K562 (cell line): ENCODE measurements at regions not wholly inside any gene's neighbourhood (a gene's known extent, or its start where the extent isn't known, plus 50 kb on each side); places are given as distances from the start of the nearest gene placed in this dataset.

Source experiments
- EP300 ChIP-seq: IDR thresholded peaks from 2 replicates; pipeline ENCODE4 v1.6.1; 2012; ENCODE audit warnings: low read length, improper control_type of control experiment
- NR2C1 ChIP-seq, 2 experiments: fragments of 450-650 bp; IDR thresholded peaks; 2 replicates each; pipeline ENCODE4 v1.6.1; 2017; ENCODE audit warnings: mild to moderate bottlenecking in 2 of 2, antibody characterized with exemption in 1 of 2, inconsistent platforms in 1 of 2, missing compliant biosample characterization in 1 of 2, missing genetic modification characterization in 1 of 2
- PHB2 ChIP-seq: fragments of 450-650 bp; IDR thresholded peaks from 2 replicates; pipeline ENCODE4 v1.6.1; 2017; ENCODE audit warnings: low read depth
- POLR2A ChIP-seq: fragments of 450-650 bp; conservative IDR thresholded peaks from 2 replicates; pipeline ENCODE4 v1.6.1; 2016
- POLR3A ChIP-seq: IDR thresholded peaks from 2 replicates; pipeline ENCODE4 v1.6.1; 2011; ENCODE audit warnings: borderline replicate concordance, mild to moderate bottlenecking, moderate library complexity; ENCODE audit not compliant: insufficient read length, insufficient read depth; ENCODE audit errors: extremely low read depth
- RAD21 ChIP-seq, 2 experiments: fragments of 250-450 bp in 1 of 2; fragments of 450-650 bp in 1 of 2; sonication (Bioruptor Pico) in 1 of 2; formaldehyde crosslinking in 1 of 2; IDR thresholded peaks in 1 of 2; conservative IDR thresholded peaks in 1 of 2; 2 replicates each; pipeline versions ENCODE4 v1.4.0 to v1.8.0; 2020 to 2022; ENCODE audit warnings: mild to moderate bottlenecking in 2 of 2, moderate library complexity in 1 of 2

DNA sequence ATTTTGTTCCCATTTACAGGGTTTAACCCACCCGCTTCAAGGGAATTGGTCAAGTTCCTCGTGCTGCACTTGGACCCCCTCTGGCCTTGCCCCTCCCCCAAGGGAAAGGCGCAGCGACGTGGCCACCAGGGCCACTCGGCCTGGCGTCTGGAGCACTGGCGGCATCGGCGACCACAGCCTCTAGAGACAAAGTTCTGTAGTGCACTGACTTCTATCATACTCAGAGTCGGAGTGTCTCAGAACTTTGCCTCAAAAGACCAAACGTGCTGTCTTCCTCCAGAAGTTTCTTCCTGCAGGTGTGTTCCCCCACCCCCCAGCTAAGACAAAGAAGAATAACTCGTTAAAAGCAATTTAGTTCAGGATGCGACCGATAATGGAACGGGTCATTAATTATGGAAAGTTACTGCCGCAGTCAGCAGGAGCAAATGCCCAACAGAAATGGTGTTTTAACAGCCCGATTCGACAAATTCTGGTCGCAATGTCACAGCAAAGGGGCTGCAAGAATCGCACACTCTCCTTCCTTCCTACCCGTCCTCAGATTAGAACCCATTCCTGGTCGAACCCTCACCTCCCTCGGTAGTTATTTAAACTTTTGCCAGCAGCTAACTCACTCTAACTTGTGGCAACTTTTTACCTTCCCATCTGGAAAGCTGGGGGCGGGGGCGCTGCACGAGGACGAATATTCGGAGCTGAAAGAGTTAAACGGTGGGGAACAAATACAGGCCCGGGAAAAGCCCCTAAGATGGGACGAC lies 202.1 kb upstream of the NFE2L3 start:
- no peak for TF ChIP-seq NR2C1 (IDR thresholded peaks at IDR 0.05)
- TF ChIP-seq NR2C1 (tag; IDR thresholded peaks at IDR 0.05): 0 out of 2 replicates have a peak, but pooled peaks have one; percentile 35
- TF ChIP-seq EP300: no peak
- peak; percentile 40 to 56 for TF ChIP-seq RAD21 (CRISPR knock-in tag; conservative IDR thresholded peaks at IDR 0.05 in 1 of 2, IDR thresholded peaks at IDR 0.05 in 1 of 2)
- TF ChIP-seq POLR3A: no peak
- no peak for TF ChIP-seq PHB2
- TF ChIP-seq POLR2A: no peak
